ENCODE measurements at regions not wholly inside any gene's neighbourhood (a gene's known extent, or its start where the extent isn't known, plus 50 kb on each side); places are given as distances from the start of the nearest gene placed in this dataset.

DNA sequence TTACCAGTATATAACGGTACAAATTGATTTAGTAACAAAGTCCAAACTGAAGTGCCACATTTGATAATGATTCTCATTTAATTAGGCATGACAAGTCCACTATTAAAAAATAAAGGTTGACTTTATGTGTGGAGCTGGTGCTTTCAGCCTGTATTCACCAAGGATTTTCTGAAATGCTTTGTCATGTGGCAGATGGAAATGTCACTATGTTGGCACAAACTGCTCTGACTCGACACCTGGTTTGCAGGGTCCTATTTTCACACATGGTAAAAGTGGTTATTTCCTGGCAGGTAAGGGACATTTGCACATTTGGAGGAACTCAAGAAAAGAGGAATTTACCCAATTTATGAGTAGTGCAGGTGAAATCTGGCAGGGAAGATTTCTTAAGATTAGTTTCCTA, 572.6 kb upstream of the MDGA2 start:
- no peak for DNase-seq
- no peaks in the 10 kb centered on the region for H3K4me1 ChIP-seq (ENCODE audit: control insufficient read depth in 1 of 2, insufficient read depth in 2 of 2, low read length in 2 of 2)
- H3K9me3 ChIP-seq (replicated peaks in 1 of 2; ENCODE audit: control insufficient read depth in 1 of 2, insufficient read depth in 1 of 2, low read length in 2 of 2) = no peaks in the 10 kb centered on the region
- H3K4me2 ChIP-seq (replicated peaks; ENCODE audit: extremely low read depth, low read length, poor library complexity, severe bottlenecking) = no peak overlapping the region
- H3K27ac ChIP-seq (ENCODE audit: low read depth in 1 of 2, low read length in 2 of 2) = no peak overlapping the region
- no peak overlapping the region for H2AFZ ChIP-seq (ENCODE audit: insufficient read depth, low read depth, low read length, poor library complexity, severe bottlenecking)
- H3K79me2 ChIP-seq (ENCODE audit: insufficient read depth, low read length) = no peaks in the 10 kb centered on the region
- Mint-ChIP-seq H3K4me1 (no peaks in the 10 kb centered on the region), H3K9me3 (peaks cover 0 to 2% (median 0%) of the 10 kb centered on the region in 7 donors), H3K36me3 (no peaks in the 10 kb centered on the region), H3K27ac (no peak overlapping the region), H3K27me3 (ENCODE audit: low read depth in 3 of 3) (no peaks in the 10 kb centered on the region), H3K4me3 (no peak overlapping the region)
- H4K20me1 ChIP-seq (ENCODE audit: insufficient read depth, low read length) = no peaks in the 10 kb centered on the region
- TF ChIP-seq, protein P1, sequence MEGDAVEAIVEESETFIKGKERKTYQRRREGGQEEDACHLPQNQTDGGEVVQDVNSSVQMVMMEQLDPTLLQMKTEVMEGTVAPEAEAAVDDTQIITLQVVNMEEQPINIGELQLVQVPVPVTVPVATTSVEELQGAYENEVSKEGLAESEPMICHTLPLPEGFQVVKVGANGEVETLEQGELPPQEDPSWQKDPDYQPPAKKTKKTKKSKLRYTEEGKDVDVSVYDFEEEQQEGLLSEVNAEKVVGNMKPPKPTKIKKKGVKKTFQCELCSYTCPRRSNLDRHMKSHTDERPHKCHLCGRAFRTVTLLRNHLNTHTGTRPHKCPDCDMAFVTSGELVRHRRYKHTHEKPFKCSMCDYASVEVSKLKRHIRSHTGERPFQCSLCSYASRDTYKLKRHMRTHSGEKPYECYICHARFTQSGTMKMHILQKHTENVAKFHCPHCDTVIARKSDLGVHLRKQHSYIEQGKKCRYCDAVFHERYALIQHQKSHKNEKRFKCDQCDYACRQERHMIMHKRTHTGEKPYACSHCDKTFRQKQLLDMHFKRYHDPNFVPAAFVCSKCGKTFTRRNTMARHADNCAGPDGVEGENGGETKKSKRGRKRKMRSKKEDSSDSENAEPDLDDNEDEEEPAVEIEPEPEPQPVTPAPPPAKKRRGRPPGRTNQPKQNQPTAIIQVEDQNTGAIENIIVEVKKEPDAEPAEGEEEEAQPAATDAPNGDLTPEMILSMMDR (IDR thresholded peaks at IDR 0.05) = no peak
- no peak overlapping the region for H3K9ac ChIP-seq (ENCODE audit: insufficient read depth, low read length, poor library complexity, severe bottlenecking)
- H3K36me3 ChIP-seq (replicated peaks in 1 of 2; ENCODE audit: control insufficient read depth in 1 of 2, insufficient read depth in 2 of 2, low read length in 2 of 2) = no peaks in the 10 kb centered on the region
- no peak overlapping the region for H3K4me3 ChIP-seq (replicated peaks in 1 of 3; ENCODE audit: low read depth in 2 of 3, low read length in 3 of 3)
- H3K27me3 ChIP-seq (ENCODE audit: control insufficient read depth in 2 of 2, insufficient read depth in 2 of 2, low read length in 2 of 2) = no peaks in the 10 kb centered on the region
- intact Hi-C loops (cut with micrococcal nuclease) = no loop called here
- 0% methylated on average over 1 of the region's 2 CpGs for WGBS (ENCODE audit: insufficient coverage)

DNA sequence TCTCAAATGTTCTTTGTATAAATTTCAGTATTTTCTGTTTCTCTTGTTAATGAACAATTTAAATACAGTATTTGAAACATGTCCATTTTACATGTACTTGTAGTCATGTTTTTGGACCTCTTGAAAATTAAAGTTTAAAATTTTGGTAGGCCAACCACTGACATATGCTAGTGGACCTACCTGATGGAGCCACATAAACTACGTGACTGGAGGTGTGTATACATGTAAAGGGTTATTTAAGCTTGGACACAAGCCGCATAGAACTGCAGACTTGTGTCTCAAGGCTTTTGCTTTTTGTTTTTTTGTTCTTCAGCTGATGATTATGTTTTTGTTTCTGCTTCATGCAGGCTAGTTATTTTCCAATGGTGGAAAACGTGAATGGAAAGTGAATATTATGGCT, 568.5 kb upstream of the MDGA2 start:
- Mint-ChIP-seq H3K9me3 (no peaks in the 10 kb centered on the region), H3K4me3 (no peak overlapping the region), H3K27ac (no peak overlapping the region)

More for the DNA sequence above, 568.5 kb upstream of the MDGA2 start:
- Histone ChIP-seq H3K9me3 (replicated peaks in 1 of 2; ENCODE audit: control insufficient read depth in 1 of 2, insufficient read depth in 1 of 2, low read length in 2 of 2) (no peaks in the 10 kb centered on the region), H3K4me1 (ENCODE audit: control insufficient read depth in 1 of 2, insufficient read depth in 2 of 2, low read length in 2 of 2) (no peaks in the 10 kb centered on the region), H3K27me3 (ENCODE audit: control insufficient read depth in 2 of 2, insufficient read depth in 2 of 2, low read length in 2 of 2) (no peaks in the 10 kb centered on the region), H4K20me1 (ENCODE audit: insufficient read depth, low read length) (no peaks in the 10 kb centered on the region), H3K4me3 (replicated peaks in 1 of 3; ENCODE audit: low read depth in 2 of 3, low read length in 3 of 3) (no peak overlapping the region), H3K4me2 (replicated peaks; ENCODE audit: extremely low read depth, low read length, poor library complexity, severe bottlenecking) (no peak overlapping the region), H3K9ac (ENCODE audit: insufficient read depth, low read length, poor library complexity, severe bottlenecking) (no peak overlapping the region), H3K36me3 (replicated peaks in 1 of 2; ENCODE audit: control insufficient read depth in 1 of 2, insufficient read depth in 2 of 2, low read length in 2 of 2) (no peaks in the 10 kb centered on the region), H2AFZ (ENCODE audit: insufficient read depth, low read depth, low read length, poor library complexity, severe bottlenecking) (no peak overlapping the region), H3K79me2 (ENCODE audit: insufficient read depth, low read length) (no peaks in the 10 kb centered on the region), H3K27ac (ENCODE audit: low read depth in 1 of 2, low read length in 2 of 2) (no peak overlapping the region)
- 83% methylated on average over 2 of the region's 3 CpGs for WGBS (ENCODE audit: insufficient coverage)
- intact Hi-C loops (cut with micrococcal nuclease) = no loop called here
- Mint-ChIP-seq H3K36me3 (no peaks in the 10 kb centered on the region), H3K4me1 (no peaks in the 10 kb centered on the region), H3K27me3 (ENCODE audit: low read depth in 3 of 3) (no peaks in the 10 kb centered on the region)
- DNase-seq = no peak
- TF ChIP-seq, protein P1 (IDR thresholded peaks at IDR 0.05) = no peak
